ENCODE measurements at regions not wholly inside any gene's neighbourhood (a gene's known extent, or its start where the extent isn't known, plus 50 kb on each side); places are given as distances from the start of the nearest gene placed in this dataset.

- Histone ChIP-seq H3K9ac (ENCODE audit: low read depth, low read length, poor library complexity, severe bottlenecking) (no peak overlapping the region), H3K9me3 (ENCODE audit: insufficient read depth, low read depth, low read length) (no peaks in the 10 kb centered on the region), H3K36me3 (ENCODE audit: insufficient read depth, low read length) (no peaks in the 10 kb centered on the region), H2AFZ (ENCODE audit: low read length) (no peak overlapping the region), H4K20me1 (ENCODE audit: insufficient read depth, low read length, poor library complexity, severe bottlenecking) (no peaks in the 10 kb centered on the region), H3K4me1 (ENCODE audit: insufficient read depth, low read length, poor library complexity, severe bottlenecking) (peaks cover 4% of the 10 kb centered on the region), H3K79me2 (ENCODE audit: insufficient read depth, low read length) (no peaks in the 10 kb centered on the region), H3K9me2 (replicated peaks; ENCODE audit: low read depth, low read length) (no peaks in the 10 kb centered on the region), H3K27me3 (ENCODE audit: insufficient read depth, low read length, poor library complexity, severe bottlenecking) (no peaks in the 10 kb centered on the region), H3F3A (ENCODE audit: low read depth) (no peaks in the 10 kb centered on the region), H3K4me2 (ENCODE audit: low read depth, low read length, poor library complexity, severe bottlenecking) (no peak overlapping the region), H3K4me3 (ENCODE audit: low read length, poor library complexity, severe bottlenecking) (no peak overlapping the region)
- TF ChIP-seq CTCF (conservative IDR thresholded peaks at IDR 0.05; ENCODE audit: low read length) (no peak), EZH2phosphoT487 (IDR thresholded peaks at IDR 0.05; ENCODE audit: borderline replicate concordance) (no peak)
These were observed 56.7 kb upstream of the CTNNA1 start for GRCh38 chr5:138696501-138696900.

- no peaks in the 10 kb centered on the region for H3K9me3 ChIP-seq (ENCODE audit: insufficient read depth, low read depth, low read length)
- H3K79me2 ChIP-seq (ENCODE audit: insufficient read depth, low read length), result no peaks in the 10 kb centered on the region
- H3K4me3 ChIP-seq (ENCODE audit: low read length, poor library complexity, severe bottlenecking), result no peak overlapping the region
- H3K27me3 ChIP-seq (ENCODE audit: insufficient read depth, low read length, poor library complexity, severe bottlenecking), result no peaks in the 10 kb centered on the region
- H3K4me2 ChIP-seq (ENCODE audit: low read depth, low read length, poor library complexity, severe bottlenecking), result no peak overlapping the region
- no peak overlapping the region for H3K9ac ChIP-seq (ENCODE audit: low read depth, low read length, poor library complexity, severe bottlenecking)
- no peaks in the 10 kb centered on the region for H4K20me1 ChIP-seq (ENCODE audit: insufficient read depth, low read length, poor library complexity, severe bottlenecking)
- no peaks in the 10 kb centered on the region for H3K36me3 ChIP-seq (ENCODE audit: insufficient read depth, low read length)
- peaks cover 4% of the 10 kb centered on the region for H3K4me1 ChIP-seq (ENCODE audit: insufficient read depth, low read length, poor library complexity, severe bottlenecking)
- no peaks in the 10 kb centered on the region for H3K9me2 ChIP-seq (replicated peaks; ENCODE audit: low read depth, low read length)
- H3F3A ChIP-seq (ENCODE audit: low read depth), result no peaks in the 10 kb centered on the region
- no peak for TF ChIP-seq EZH2phosphoT487 (IDR thresholded peaks at IDR 0.05; ENCODE audit: borderline replicate concordance)
- TF ChIP-seq CTCF (conservative IDR thresholded peaks at IDR 0.05; ENCODE audit: low read length), result no peak
- no peak overlapping the region for H2AFZ ChIP-seq (ENCODE audit: low read length)
These were observed 57.4 kb upstream of the CTNNA1 start for GRCh38 chr5:138695781-138696180.

GRCh38 chr5:138694146-138694545 lies 59.1 kb upstream of the CTNNA1 start:
- H3K9me2 ChIP-seq (replicated peaks; ENCODE audit: low read depth, low read length), result no peaks in the 10 kb centered on the region
- H2AFZ ChIP-seq (ENCODE audit: low read length), result no peak overlapping the region
- no peaks in the 10 kb centered on the region for H3K9me3 ChIP-seq (ENCODE audit: insufficient read depth, low read depth, low read length)
- H3K9ac ChIP-seq (ENCODE audit: low read depth, low read length, poor library complexity, severe bottlenecking), result no peak overlapping the region
- H3K4me1 ChIP-seq (ENCODE audit: insufficient read depth, low read length, poor library complexity, severe bottlenecking), result peaks cover 4% of the 10 kb centered on the region
- H3K27me3 ChIP-seq (ENCODE audit: insufficient read depth, low read length, poor library complexity, severe bottlenecking), result no peaks in the 10 kb centered on the region
- H3K36me3 ChIP-seq (ENCODE audit: insufficient read depth, low read length), result no peaks in the 10 kb centered on the region
- H3K79me2 ChIP-seq (ENCODE audit: insufficient read depth, low read length), result no peaks in the 10 kb centered on the region
- TF ChIP-seq CTCF (conservative IDR thresholded peaks at IDR 0.05; ENCODE audit: low read length), result no peak
- no peak for TF ChIP-seq EZH2phosphoT487 (IDR thresholded peaks at IDR 0.05; ENCODE audit: borderline replicate concordance)
- no peak overlapping the region for H3K4me3 ChIP-seq (ENCODE audit: low read length, poor library complexity, severe bottlenecking)
- no peaks in the 10 kb centered on the region for H3F3A ChIP-seq (ENCODE audit: low read depth)
- H4K20me1 ChIP-seq (ENCODE audit: insufficient read depth, low read length, poor library complexity, severe bottlenecking), result no peaks in the 10 kb centered on the region
- no peak overlapping the region for H3K4me2 ChIP-seq (ENCODE audit: low read depth, low read length, poor library complexity, severe bottlenecking)
